NCI-H2196 (cell line): ENCODE measurements at regions not wholly inside any gene's neighbourhood (a gene's known extent, or its start where the extent isn't known, plus 50 kb on each side); places are given as distances from the start of the nearest gene placed in this dataset.

Experiments
- DNase-seq: peaks from one replicate; lab custom pipeline; 2025; ENCODE audit not compliant: unreplicated experiment; lab: John Stamatoyannopoulos, UW

GRCh38 chr4:96093563-96093962 lies 253.7 kb downstream of the PDHA2 start:
- no peak for DNase-seq

GRCh38 chr4:96094183-96094582 lies 254.3 kb downstream of the PDHA2 start:
- no peak for DNase-seq

- no peak for DNase-seq
Measured at GRCh38 chr4:96097040-96097607, 257.2 kb downstream of the PDHA2 start.

- no peak for DNase-seq
Measured at GRCh38 chr4:96097693-96098092, 257.8 kb downstream of the PDHA2 start.

- DNase-seq, result no peak
Measured at GRCh38 chr4:96099031-96099430, 259.1 kb downstream of the PDHA2 start.

GRCh38 chr4:96102541-96103026 lies 262.7 kb downstream of the PDHA2 start:
- DNase-seq, result no peak

GRCh38 chr4:96103086-96103485 lies 263.2 kb downstream of the PDHA2 start:
- no peak for DNase-seq

- no peak for DNase-seq
Measured at GRCh38 chr4:96108146-96108545, 268.3 kb downstream of the PDHA2 start.

GRCh38 chr4:96112631-96113030 lies 272.7 kb downstream of the PDHA2 start:
- DNase-seq, result no peak

- no peak for DNase-seq
Measured at GRCh38 chr4:96120206-96120605, 280.3 kb downstream of the PDHA2 start.

GRCh38 chr4:96126227-96126626 lies 286.3 kb downstream of the PDHA2 start:
- DNase-seq, result no peak

- no peak for DNase-seq
Measured at GRCh38 chr4:96131186-96131585, 291.3 kb downstream of the PDHA2 start.

- no peak for DNase-seq
Measured at GRCh38 chr4:96134806-96135205, 294.9 kb downstream of the PDHA2 start.

- no peak for DNase-seq
Measured at GRCh38 chr4:96136056-96136455, 296.2 kb downstream of the PDHA2 start.

GRCh38 chr4:96139251-96139929 lies 299.5 kb downstream of the PDHA2 start:
- DNase-seq, result no peak

- no peak for DNase-seq
Measured at GRCh38 chr4:96145601-96146000, 305.7 kb downstream of the PDHA2 start.

GRCh38 chr4:96146686-96147085 lies 306.8 kb downstream of the PDHA2 start:
- no peak for DNase-seq

GRCh38 chr4:96149894-96150293 lies 310.0 kb downstream of the PDHA2 start:
- DNase-seq, result no peak

- DNase-seq, result no peak
Measured at GRCh38 chr4:96150466-96150865, 310.6 kb downstream of the PDHA2 start.

- no peak for DNase-seq
Measured at GRCh38 chr4:96152824-96153223, 312.9 kb downstream of the PDHA2 start.

GRCh38 chr4:96154676-96155075 lies 314.8 kb downstream of the PDHA2 start:
- no peak for DNase-seq

- no peak for DNase-seq
Measured at GRCh38 chr4:96162636-96163035, 322.7 kb downstream of the PDHA2 start.

GRCh38 chr4:96164814-96165351 lies 325.0 kb downstream of the PDHA2 start:
- no peak for DNase-seq
